GM12878 (cell line): ENCODE measurements at regions not wholly inside any gene's neighbourhood (a gene's known extent, or its start where the extent isn't known, plus 50 kb on each side); places are given as distances from the start of the nearest gene placed in this dataset.

Experiments used
- ATAC-seq: fragments of 200-7000 bp; cut with Tn5 transposase; 3 replicates; pipeline ENCODE4 v1.9.1; 2020; ENCODE audit warnings: mild to moderate bottlenecking, moderate library complexity
- BruUV-seq: library from RNA; stranded (reverse); fragments of 400-500 nt; replicated peaks from 2 replicates; lab custom pipeline; 2021; lab: Mats Ljungman, UMichigan
- CTCF ChIA-PET: fragments of 300-600 bp; sonication (Branson Sonifier 250); formaldehyde crosslinking; extraction: SDS; loops from one replicate; lab custom pipeline; 2021; ENCODE audit warnings: inconsistent platforms; lab: Yijun Ruan, JAX
- POLR2A ChIA-PET: fragments of 350-600 bp; formaldehyde crosslinking; extraction: SDS; loops from one replicate; lab custom pipeline; 2021; ENCODE audit warnings: inconsistent platforms; lab: Charles Lee
- RAD21 ChIA-PET: fragments of 300-600 bp; sonication (Branson Sonifier 250); formaldehyde crosslinking; loops from one replicate; lab custom pipeline; 2023; ENCODE audit warnings: antibody characterized with exemption; ENCODE audit not compliant: unreplicated experiment; lab: Charles Lee
- SMC1A ChIA-PET: fragments of 300-600 bp; sonication (Branson Sonifier 250); formaldehyde crosslinking; loops from one replicate; lab custom pipeline; 2023; ENCODE audit not compliant: unreplicated experiment, uncharacterized antibody; lab: Charles Lee
- DNase-seq: peaks from one replicate; pipeline ENCODE4 v3.0.0-alpha.2; 2011; ENCODE audit warnings: low read depth, low spot score
- FAIRE-seq: peaks from 3 replicates; lab custom pipeline; 2011; peaks lifted over from hg19 to GRCh38; lab: Jason Lieb, UNC
- H2AFZ ChIP-seq: 2 replicates; pipeline ENCODE4 v1.6.0; 2011; ENCODE audit warnings: low read depth, low read length, control low read depth; ENCODE audit not compliant: control insufficient read depth
- H3K27ac ChIP-seq: 2 replicates; pipeline ENCODE4 v1.5.1; 2011; ENCODE audit warnings: control low read depth; ENCODE audit not compliant: control insufficient read depth, insufficient read depth
- H3K27me3 ChIP-seq, 2 experiments: replicated peaks in 1 of 2; 2 replicates each; pipeline versions ENCODE4 v1.6.0 to v1.6.1; 2011; ENCODE audit warnings: low read length in 1 of 2; ENCODE audit not compliant: control insufficient read depth in 2 of 2, insufficient read depth in 2 of 2
- H3K36me3 ChIP-seq, 2 experiments: 2 replicates each; pipeline ENCODE4 v1.5.1; 2011; ENCODE audit warnings: low read length in 1 of 2; ENCODE audit not compliant: control insufficient read depth in 2 of 2, insufficient read depth in 2 of 2
- H3K4me1 ChIP-seq: 2 replicates; pipeline ENCODE4 v1.6.1; 2011; ENCODE audit warnings: mild to moderate bottlenecking, low read length, moderate library complexity, mixed read lengths; ENCODE audit not compliant: control insufficient read depth, insufficient read depth
- H3K4me2 ChIP-seq: 2 replicates; pipeline ENCODE4 v1.6.0; 2011; ENCODE audit warnings: control low read depth; ENCODE audit not compliant: control insufficient read depth, insufficient read depth
- H3K4me3 ChIP-seq: fragments of 200-600 bp; sonication (generic); 2 replicates; pipeline ENCODE4 v1.5.1; 2016
- H3K79me2 ChIP-seq: 2 replicates; pipeline ENCODE4 v1.6.0; 2011; ENCODE audit warnings: low read length; ENCODE audit not compliant: control insufficient read depth, insufficient read depth
- H3K9ac ChIP-seq: 2 replicates; pipeline ENCODE4 v1.8.0; 2011; ENCODE audit warnings: low read length, control low read depth, mixed read lengths; ENCODE audit not compliant: control insufficient read depth, insufficient read depth
- H3K9me3 ChIP-seq: replicated peaks from 3 replicates; pipeline ENCODE4 v1.5.1; 2011; ENCODE audit warnings: mild to moderate bottlenecking, low read length; ENCODE audit not compliant: control insufficient read depth, insufficient read depth
- H4K20me1 ChIP-seq: 2 replicates; pipeline ENCODE4 v1.6.0; 2011; ENCODE audit not compliant: control insufficient read depth, insufficient read depth
- BACH1 ChIP-seq: fragments of 450-650 bp; IDR thresholded peaks from 2 replicates; pipeline ENCODE4 v1.6.1; 2017; ENCODE audit warnings: mild to moderate bottlenecking, borderline replicate concordance
- BHLHE40 ChIP-seq, 2 experiments: fragments of 450-650 bp in 1 of 2; IDR thresholded peaks; 2 replicates each; pipeline ENCODE4 v1.6.1; 2011 to 2017; ENCODE audit warnings: low read depth in 2 of 2, borderline replicate concordance in 1 of 2, improper control_type of control experiment in 1 of 2, low read length in 1 of 2, mild to moderate bottlenecking in 1 of 2
- BRCA1 ChIP-seq: IDR thresholded peaks from 2 replicates; pipeline ENCODE4 v1.6.1; 2011; ENCODE audit warnings: low read depth, low read length, improper control_type of control experiment
- FOS ChIP-seq: IDR thresholded peaks from 3 replicates; pipeline ENCODE4 v1.6.1; 2011; ENCODE audit warnings: borderline replicate concordance; ENCODE audit not compliant: insufficient read length; ENCODE audit errors: extremely low read depth
- HCFC1 ChIP-seq: fragments of 150-350 bp; IDR thresholded peaks from 2 replicates; pipeline ENCODE4 v1.6.1; 2014; ENCODE audit warnings: low read length
- IKZF1 ChIP-seq: fragments of 450-650 bp; conservative IDR thresholded peaks from 2 replicates; pipeline ENCODE4 v1.6.1; 2017; ENCODE audit warnings: antibody characterized with exemption, mild to moderate bottlenecking
- KAT2A ChIP-seq: conservative IDR thresholded peaks from 2 replicates; pipeline ENCODE4 v1.6.1; 2011; ENCODE audit warnings: low read depth, low read length; ENCODE audit not compliant: control insufficient read depth
- NFYA ChIP-seq: IDR thresholded peaks from 2 replicates; pipeline ENCODE4 v1.6.1; 2011; ENCODE audit warnings: low read depth, mild to moderate bottlenecking, low read length, improper control_type of control experiment, borderline replicate concordance
- POU2F2 ChIP-seq: IDR thresholded peaks from 3 replicates; pipeline ENCODE4 v1.6.1; 2011; ENCODE audit warnings: low read depth, mild to moderate bottlenecking, low read length, borderline replicate concordance
- RB1 ChIP-seq: fragments of 450-650 bp; formaldehyde crosslinking; IDR thresholded peaks from 2 replicates; pipeline ENCODE4 v1.6.1; 2017; ENCODE audit warnings: mild to moderate bottlenecking, borderline replicate concordance
- RBBP5 ChIP-seq: fragments of 200-600 bp; sonication (generic); conservative IDR thresholded peaks from 2 replicates; pipeline ENCODE4 v1.6.1; 2016
- USF1 ChIP-seq: IDR thresholded peaks from 2 replicates; pipeline ENCODE4 v1.6.1; 2011; ENCODE audit warnings: borderline replicate concordance, low read depth, mild to moderate bottlenecking, moderate library complexity, mixed read lengths, low read length; ENCODE audit not compliant: insufficient read depth; ENCODE audit errors: extremely low read length
- ZNF24 ChIP-seq: fragments of 450-650 bp; IDR thresholded peaks from 2 replicates; pipeline ENCODE4 v1.6.1; 2017; ENCODE audit warnings: antibody characterized with exemption, mild to moderate bottlenecking
- ZZZ3 ChIP-seq: IDR thresholded peaks from 2 replicates; pipeline ENCODE4 v1.6.1; 2011; ENCODE audit warnings: low read depth; ENCODE audit not compliant: control insufficient read depth, insufficient read length
- WGBS: methylation state at CpG from one replicate; pipeline ENCODE4 v1.1.6; 2016; ENCODE audit warnings: low lambda C conversion rate; ENCODE audit not compliant: insufficient replicate concordance, insufficient coverage; ENCODE audit errors: missing lambda C conversion rate; 5-methylcytosine and 5-hydroxymethylcytosine counted together
- in situ Hi-C: fragments of 300-500 bp; cut with MboI; formaldehyde crosslinking; loops from 9 replicates; pipeline ENCODE4 v1.14.3; 2018; ENCODE audit warnings: mixed read lengths
- intact Hi-C: fragments of 100-400 bp; cut with micrococcal nuclease; formaldehyde crosslinking; loops from one replicate; pipeline ENCODE4 v1.14.2; 2022; ENCODE audit not compliant: unreplicated experiment
- TF ChIP-seq, protein P1 (sequence below): IDR thresholded peaks from 2 replicates; pipeline ENCODE4 v1.6.1; 2011; ENCODE audit warnings: mild to moderate bottlenecking, low read depth, low read length, moderate library complexity; ENCODE audit not compliant: insufficient replicate concordance

- no peak for TF ChIP-seq HCFC1
- TF ChIP-seq FOS = no peak
- no peak for TF ChIP-seq BRCA1
- TF ChIP-seq, all 136 proteins: peak for 0
Observed at GRCh38 chr9:108550106-108550505, 305.7 kb downstream of the ACTL7B start (continued).

GRCh38 chr9:108549184-108549583 lies 306.6 kb downstream of the ACTL7B start:
- RAD21 ChIA-PET = no interaction called here
- Histone ChIP-seq H3K4me2 (no peak overlapping the region), H3K9me3 (no peaks in the 10 kb centered on the region), H3K27ac (no peak overlapping the region), H3K4me1 (no peaks in the 10 kb centered on the region), H2AFZ (no peak overlapping the region), H3K9ac (no peak overlapping the region), H4K20me1 (no peaks in the 10 kb centered on the region), H3K27me3 (no peaks in the 10 kb centered on the region), H3K4me3 (no peak overlapping the region), H3K79me2 (no peaks in the 10 kb centered on the region), H3K36me3 (no peaks in the 10 kb centered on the region)
- no peak for FAIRE-seq
- no peak for ATAC-seq
- WGBS = 40% methylated on average over 3 of the region's 3 CpGs
- no peak for DNase-seq
- CTCF ChIA-PET = no interaction called here
- intact Hi-C loops (no loop called here), in situ Hi-C loops (no loop called here)
- POLR2A ChIA-PET = no interaction called here
- BruUV-seq = no TSS peak
- SMC1A ChIA-PET = no interaction called here
- TF ChIP-seq USF1 (no peak), BACH1 (no peak), IKZF1 (no peak), BHLHE40 (IDR thresholded peaks at IDR 0.05; ENCODE audit: borderline replicate concordance in 1 of 2, low read depth in 2 of 2, low read length in 1 of 2) (no peak), ZZZ3 (no peak), RBBP5 (no peak), KAT2A (no peak), ZNF24 (no peak), RB1 (no peak), POU2F2 (no peak), NFYA (no peak)
- TF ChIP-seq, protein P1, sequence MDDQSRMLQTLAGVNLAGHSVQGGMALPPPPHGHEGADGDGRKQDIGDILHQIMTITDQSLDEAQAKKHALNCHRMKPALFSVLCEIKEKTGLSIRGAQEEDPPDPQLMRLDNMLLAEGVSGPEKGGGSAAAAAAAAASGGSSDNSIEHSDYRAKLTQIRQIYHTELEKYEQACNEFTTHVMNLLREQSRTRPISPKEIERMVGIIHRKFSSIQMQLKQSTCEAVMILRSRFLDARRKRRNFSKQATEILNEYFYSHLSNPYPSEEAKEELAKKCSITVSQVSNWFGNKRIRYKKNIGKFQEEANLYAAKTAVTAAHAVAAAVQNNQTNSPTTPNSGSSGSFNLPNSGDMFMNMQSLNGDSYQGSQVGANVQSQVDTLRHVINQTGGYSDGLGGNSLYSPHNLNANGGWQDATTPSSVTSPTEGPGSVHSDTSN = no peak
